AML-193 (cell line): ENCODE measurements at regions not wholly inside any gene's neighbourhood (a gene's known extent, or its start where the extent isn't known, plus 50 kb on each side); places are given as distances from the start of the nearest gene placed in this dataset.
"Not testable (repeated sequence)": the region's sequence is repeated elsewhere in the genome, so short reads cannot be mapped to it uniquely, and the experiment has no call there.

Experiments used
- DNase-seq, 2 experiments: peaks; one replicate each; lab custom pipeline; 2025; lab: John Stamatoyannopoulos, UW

DNA sequence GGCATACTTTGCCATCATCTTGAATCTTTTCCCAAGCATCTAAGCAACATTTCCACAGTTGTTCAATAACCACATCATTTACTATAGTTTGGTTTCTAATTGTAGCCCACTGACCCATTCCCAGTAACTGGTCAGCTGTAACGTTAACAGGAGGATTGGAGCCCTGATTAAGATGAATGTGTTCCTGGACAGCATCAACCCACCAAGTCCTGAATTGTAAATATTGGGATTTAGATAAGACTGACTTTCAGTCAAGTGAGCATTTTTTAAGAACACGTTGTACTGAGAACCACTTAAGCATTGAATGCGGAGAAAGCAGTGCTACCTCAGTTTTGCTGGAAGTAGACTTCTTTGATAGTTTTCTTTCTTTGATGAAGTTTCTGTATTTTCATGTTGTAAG is 53.3 kb upstream of the ARL4D start:
- DNase-seq: not testable (repeated sequence)

DNA sequence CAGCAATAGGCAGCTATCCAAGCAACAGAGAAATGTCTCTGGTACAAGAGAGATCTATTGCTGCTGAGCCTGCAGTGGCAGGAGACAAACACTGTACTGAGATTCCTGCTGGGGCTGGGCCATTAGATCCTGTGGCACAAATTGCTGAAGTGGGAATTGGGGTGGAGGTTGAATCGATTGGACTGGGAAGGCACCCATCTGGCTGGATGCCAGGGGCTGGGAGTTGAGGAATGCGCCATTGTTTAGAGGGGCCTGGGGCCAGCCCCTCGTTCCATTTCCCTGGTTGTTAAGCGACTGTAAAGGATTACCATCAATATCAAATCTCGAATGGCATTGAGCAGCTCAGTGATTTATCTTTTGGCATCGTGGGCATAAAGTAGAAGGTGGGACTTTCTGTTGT is 54.1 kb upstream of the ARL4D start:
- DNase-seq: no peak

DNA sequence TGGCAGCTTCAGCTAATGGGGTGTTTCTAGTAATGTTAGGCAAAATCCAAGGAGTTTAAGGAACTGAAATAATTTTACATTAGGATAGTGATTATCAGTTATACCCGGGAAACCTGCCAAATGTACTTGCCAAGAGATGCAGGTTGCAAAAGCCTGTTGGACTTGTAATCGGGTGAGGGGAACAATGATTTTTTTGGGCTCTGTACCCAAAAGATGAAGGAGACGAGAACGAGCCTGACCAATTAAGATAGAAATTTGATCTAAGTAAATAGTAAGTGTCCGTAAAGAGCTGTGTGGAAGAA is 56.3 kb upstream of the ARL4D start:
- no peak for DNase-seq

DNA sequence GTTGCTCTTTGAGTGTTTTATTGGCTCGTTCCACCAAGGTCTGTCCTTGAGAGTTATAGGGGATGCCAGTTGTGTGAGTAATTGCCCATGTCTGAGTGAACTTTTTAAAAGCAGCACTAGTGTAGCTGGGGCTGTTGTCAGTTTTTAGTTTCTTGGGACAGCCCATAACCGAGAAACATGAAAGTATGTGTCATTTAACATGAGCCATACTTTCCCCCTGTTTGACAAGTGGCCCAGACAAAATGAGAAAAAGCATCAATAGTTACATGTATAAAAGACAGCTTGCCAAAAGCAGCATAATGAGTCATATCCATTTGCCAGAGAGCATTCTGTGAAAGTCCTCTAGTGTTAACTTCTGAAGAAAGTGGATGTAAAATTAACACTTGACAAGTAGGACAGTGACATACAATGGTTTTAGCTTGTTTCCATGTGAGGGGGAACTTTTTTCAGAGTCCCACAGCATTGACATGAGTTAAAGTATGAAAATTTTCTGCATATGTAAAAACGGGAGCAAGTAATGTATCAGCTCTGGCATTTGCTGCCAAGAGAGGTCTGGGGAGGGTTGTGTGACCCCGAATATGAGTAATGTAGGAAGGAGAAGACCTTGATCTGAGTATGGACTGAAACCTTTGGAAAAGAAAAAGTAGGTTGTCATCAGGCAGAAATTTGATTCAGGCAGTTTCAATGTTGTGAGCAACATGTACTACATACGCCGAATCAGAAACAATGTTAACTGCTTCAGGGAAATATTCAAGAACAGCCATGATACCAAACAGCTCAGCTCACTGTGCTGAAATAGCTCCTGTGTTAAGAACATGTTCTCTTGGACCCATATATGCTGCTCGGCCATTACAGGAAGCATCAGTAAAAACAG is 56.8 kb upstream of the ARL4D start:
- DNase-seq: no peak

DNA sequence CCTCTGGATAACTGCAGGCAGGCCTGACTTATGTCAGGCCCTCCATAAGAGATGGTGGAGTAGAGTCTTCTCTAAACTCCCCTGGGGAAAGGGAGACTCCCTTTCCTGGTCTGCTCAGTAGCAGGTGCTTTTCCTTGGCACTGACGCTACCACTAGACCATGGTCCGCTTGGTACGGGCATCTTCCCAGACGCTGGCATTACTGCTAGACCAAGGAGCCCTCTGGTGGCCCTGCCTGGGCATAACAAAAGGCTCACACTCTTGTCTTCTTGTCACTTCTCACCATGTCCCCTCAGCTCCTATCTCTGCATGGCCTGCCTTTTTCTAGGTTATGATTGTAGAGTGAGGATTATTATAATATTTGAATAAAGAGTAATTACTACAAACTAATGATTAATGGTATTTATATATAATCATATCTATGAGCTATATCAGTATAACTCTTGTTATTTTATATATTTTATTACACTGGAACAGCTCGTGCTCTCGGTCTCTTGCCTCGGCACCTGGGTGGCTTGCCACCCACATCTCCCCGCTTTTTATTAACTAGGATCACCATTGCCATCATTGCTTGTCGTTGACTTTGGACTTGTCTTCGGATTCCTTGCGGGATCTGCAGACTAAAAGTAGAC is 59.8 kb upstream of the ARL4D start:
- peak; percentile 60 to 66 for DNase-seq

DNA sequence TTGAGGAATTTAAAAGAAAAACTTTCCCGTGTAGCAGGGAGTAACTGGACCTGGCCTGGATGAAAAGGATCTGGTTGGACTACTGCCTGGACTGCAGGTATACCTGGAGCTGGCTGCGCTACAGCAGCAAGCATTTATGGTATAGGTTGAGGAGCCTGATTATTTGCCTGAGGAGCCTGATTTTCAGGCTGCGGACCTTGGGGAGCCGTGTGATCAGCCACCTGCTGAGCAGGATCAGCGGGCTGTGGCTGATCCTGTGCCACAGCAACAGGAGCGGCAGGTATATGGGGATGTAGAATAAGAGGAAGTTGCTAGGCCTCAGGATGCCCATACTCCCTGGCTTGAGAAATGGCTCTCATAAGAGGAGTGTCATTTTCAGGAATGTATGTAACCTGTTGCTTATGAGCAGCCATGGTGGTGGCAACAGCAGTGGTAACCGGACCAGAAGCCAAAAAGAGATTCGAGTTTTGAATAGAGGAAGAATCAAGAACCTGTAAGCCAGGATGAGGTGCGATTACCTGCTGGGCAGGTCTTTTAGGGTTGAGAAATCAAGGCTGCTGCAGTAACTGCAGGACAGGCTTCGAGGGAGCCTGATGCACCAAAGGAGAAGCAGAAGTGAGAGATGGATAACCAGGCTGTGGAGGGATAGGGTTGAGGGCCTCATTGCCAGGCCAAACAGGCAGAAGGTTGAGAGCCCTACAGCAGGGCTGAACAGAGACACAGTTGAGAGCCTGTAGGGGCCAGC is 60.9 kb upstream of the ARL4D start:
- no peak for DNase-seq

DNA sequence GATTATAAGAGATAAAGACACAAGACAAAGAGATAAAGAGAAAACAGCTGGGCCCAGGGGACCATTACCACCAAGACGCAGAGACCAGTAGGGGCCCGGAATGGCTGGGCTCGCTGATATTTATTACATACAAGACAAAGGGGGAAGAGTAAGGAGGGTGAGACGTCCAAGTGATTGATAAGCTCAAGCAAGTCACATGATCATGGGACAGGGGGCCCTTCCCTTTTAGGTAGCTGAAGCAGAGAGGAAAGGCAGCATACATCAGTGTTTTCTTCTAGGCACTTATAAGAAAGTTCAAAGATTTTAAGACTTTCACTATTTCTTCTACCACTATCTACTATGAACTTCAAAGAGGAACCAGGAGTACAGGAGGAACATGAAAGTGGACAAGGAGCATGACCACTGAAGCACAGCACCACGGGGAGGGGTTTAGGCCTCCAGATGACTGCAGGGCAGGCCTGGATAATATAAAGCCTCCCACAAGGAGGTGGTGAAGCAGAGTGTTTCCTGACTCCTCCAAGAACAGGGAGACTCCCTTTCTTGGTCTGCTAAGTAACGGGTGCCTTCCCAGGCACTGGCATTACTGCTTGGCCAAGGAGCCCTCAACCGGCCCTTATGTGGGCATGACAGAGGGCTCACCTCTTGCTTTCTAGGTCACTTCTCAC is 63.9 kb upstream of the ARL4D start:
- DNase-seq: no peak

DNA sequence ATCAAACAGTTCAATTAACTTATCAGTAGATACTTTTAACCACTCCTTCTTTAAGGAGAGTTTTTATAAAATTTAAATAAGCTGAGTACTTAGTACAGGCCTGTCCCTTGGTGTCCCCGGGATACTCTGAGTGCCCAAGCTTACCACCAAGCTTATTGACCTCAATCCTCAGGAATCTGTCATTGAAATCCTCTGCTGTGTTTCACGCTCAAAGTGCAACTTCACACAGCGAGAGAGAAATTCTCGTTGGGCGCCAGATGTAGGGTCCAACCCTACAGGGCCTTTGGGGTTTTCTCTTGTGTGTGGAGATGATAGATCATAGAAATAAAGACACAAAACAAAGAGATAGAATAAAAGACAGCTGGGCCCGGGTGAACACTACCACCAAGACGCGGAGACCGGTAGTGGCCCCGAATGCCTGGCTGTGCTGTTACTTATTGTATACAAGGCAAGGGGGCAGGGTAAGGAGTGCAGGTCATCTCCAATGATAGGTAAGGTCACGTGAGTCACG is 65.3 kb upstream of the ARL4D start:
- no peak for DNase-seq

DNA sequence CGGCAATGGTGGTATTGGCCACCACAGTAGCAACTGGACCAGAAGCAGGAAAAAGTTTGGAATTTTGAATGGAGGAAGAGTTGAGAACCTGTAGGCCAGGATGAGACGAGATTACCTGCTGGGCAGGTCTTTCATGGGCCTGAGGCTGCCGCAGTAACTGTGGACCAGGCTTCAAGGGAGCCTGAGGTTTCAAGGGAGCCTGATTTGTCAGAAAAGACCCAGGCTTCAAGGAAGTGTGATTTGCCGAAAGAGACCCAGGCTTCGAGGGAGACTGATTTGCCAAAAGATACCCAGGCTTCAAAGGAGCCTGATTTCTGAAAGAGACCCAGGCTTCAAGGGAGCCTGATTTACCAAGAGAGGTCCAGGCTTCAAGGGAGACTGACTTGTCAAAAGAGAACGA is 66.6 kb upstream of the ARL4D start:
- no peak for DNase-seq

DNA sequence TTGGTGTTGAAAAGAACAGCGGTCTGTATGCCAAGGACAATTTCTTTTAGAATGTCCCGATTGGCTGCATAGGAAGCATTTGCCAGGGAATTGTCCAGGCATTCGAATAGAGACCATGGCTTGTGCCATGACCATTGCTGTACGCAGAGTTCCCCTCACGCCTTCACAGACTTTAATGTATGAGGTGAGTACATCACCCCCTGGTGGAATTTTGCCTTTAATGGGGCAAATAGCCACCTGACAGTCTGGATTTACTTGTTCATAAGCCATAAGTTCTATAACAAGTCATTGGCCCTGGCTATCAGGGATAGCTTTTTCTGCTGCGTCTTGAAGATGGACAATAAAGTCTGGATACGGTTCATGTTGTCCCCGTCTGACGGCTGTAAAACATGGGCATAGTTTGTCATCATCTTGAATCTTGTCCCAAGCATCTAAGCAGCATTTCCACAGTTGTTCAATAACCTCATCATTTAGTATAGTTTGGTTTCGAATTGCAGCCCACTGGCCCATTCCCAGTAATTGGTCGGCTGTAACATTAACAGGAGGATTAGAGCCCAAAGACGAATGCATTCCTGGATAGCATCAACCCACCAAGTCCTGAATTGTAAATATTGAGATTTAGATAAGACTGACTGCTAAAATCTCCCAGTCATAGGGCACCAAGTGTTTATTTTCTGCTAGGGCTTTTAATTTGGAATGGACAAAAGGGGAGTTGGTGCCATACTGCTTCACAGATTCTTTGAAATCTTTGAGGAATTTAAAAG is 67.7 kb upstream of the ARL4D start:
- DNase-seq: peak in 1 of 2 experiments; percentile 1

DNA sequence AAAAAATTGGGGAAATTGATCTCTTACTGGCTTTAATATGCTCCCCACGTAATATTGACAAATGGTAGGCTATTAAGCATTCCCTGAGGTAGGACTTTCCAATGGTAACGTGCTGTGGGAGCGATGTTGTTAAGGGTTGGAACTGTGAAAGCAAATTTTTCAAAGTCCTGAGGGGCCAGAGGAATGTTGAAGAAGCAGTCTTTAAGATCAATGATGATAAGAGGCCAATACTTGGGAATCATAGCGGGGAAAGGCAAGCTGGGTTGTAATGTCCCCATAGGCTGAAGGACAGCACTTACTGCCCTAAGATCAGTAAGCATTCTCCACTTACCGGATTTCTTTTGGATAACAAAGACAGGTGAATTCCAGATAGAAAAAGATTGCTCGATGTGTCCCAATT is 69.6 kb upstream of the ARL4D start:
- DNase-seq: no peak

DNA sequence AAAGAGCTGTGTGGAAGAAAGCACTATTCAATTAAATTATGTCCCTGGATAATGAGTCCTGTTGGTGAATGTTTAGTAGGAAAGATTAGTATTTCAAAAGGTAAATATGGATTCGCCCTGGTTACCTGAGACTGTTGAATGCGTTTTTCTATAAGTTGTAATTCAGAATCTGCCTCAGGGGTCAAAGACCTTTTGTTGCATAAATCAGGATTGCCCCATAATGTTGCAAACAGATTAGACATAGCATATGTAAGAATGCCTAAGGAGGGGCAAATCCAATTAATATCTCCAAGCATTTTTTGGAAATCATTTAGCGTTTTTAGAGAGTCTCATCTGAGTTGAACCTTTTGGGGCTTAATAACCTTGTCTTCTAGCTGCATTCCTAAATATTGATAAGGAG is 70.1 kb upstream of the ARL4D start:
- no peak for DNase-seq

DNA sequence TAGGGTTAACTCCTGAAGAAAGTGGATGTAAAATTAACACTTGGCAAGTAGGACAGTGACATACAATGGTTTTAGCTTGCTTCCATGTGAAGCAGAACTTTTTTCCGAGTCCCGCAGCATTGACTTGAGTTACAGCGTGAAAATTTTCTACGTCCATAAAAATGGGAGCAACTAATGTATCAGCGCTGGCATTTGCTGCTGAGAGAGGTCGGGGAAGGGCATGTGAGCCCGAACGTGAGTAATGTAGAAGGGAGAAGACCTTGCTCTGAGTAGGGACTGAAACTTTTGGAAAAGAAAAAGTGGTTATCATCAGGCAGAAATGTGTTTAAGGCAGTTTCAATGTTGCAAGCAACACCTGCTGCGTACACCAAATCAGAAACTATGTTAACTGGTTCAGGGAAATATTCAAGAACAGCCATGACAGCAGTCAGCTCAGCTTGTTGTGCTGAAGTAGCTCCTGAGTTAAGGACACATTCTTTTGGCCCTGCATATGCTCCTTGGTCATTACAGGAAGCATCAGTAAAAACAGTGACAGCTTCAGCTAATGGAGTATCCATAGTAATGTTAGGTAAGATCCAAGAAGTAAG is 70.9 kb upstream of the ARL4D start:
- no peak for DNase-seq

DNA sequence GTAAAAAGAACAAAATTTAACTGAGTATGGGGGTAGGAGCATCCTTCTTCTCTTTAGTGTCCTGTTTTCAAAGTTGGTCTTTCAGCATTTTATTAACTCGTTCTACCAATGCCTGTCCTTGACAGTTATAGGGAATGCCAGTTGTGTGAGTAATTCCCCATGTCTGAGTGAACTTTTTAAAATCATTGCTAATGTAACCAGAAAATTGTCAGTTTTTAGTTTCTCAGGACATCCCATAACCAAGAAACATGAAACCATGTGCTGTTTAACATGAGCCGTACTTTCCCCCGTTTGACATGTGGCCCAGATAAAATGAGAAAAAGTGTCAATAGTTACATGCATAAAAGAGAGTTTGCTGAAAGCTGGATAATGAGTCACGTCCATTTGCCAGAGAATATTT is 71.4 kb upstream of the ARL4D start:
- no peak for DNase-seq

DNA sequence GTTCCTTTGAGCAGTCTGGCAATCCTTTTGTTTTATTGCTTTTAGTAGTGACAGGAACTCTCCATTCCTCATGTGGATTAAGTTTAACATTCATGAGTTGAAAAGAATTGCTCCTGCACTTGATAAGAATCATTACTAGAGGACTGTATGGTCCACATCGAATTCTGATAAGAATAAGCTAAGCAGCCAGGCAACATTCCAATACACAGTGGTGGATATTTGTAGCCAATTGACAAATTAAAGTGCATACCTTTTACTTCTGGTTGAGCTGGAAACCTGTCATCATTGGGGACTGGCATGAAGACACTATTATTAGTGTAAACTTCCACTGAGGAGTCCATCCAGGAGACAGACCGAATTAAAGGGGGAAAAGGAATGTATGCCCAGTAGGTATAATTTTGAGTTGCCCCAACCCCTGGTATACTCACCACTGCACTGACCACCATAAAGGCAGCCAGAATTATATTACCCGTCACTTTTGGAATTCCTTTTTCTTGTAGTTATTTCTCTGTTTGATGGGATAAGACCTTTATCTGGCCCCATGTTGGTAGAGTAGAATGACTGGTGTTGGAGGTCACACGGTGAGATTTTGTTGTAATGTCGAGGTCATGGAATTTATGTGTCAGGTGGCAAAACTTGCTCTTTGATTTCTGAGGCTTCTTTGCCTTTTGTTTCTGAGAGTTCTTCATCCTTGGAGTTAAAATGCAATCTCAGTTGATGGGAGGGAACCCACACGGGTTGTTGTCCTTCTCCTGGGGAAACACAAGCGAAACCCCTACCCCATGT is 72.1 kb upstream of the ARL4D start:
- no peak for DNase-seq

DNA sequence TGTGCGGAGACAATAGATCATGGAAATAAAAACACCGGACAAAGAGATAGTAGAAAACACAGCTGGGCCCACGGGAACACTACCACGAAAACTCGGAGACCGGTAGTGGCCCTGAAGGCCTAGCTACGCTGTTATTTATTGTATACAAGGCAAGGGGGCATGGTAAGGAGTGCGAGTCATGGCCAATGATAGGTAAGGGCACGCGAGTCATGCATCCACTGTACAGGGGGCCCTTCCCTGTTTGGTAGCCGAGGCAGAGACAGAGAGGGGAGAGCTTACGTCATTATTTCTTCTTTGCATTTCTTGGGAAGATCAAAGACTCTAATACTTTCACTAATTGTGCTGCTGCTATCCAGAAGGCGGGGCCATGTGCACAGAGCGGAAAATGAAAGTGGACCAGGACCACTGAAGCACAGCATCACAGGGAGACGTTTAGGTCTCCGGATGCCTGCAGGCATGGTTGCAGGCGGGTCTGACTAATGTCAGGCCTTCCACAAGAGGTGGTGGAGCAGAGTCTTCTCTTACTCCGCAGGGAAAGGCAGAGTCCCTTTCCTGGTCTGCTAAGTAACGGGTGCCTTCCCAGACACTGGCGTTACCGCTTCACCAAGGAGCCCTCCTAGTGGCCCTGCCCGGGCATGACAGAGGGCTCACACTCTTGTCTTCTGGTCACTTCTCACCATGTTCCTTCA is 74.4 kb upstream of the ARL4D start:
- no peak for DNase-seq

DNA sequence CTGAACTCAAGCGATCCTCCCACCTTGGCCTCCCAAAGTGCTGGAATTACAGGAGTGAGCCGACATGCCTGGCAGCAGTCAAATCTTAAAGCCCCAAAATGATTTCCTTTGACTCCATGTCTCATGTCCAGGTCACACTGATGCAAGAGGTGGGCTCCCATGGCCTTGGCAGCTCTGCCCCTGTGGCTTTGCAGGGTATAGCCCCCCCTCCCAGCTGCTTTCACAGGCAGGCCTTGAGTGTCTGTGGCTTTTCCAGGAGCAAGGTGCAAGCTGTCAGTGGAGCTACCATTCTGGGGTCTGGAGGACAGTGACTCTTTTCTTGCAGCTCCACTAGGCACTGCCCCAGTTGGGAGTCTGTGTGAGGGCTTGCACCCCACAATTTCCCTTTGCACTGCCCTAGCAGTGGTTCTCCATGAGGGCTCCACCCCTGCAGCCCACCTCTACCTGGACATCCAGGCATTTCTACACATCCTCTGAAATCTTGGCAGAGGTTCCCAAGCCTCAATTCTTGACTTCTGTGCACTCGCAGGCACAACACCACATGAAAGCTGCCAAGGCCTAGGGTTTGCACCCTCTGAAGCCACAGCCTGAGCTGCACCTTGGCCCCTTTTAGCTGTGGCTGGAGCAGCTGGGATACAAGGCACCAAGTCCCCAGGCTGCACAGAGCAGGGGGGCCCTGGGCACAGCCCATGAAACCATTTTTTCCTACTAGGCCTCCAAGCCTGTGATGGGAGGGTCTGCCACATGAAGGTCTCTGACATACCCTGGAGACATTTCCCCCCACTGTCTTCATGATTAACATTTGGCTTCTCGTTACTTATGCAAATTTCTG is 79.3 kb upstream of the ARL4D start:
- no peak for DNase-seq

DNA sequence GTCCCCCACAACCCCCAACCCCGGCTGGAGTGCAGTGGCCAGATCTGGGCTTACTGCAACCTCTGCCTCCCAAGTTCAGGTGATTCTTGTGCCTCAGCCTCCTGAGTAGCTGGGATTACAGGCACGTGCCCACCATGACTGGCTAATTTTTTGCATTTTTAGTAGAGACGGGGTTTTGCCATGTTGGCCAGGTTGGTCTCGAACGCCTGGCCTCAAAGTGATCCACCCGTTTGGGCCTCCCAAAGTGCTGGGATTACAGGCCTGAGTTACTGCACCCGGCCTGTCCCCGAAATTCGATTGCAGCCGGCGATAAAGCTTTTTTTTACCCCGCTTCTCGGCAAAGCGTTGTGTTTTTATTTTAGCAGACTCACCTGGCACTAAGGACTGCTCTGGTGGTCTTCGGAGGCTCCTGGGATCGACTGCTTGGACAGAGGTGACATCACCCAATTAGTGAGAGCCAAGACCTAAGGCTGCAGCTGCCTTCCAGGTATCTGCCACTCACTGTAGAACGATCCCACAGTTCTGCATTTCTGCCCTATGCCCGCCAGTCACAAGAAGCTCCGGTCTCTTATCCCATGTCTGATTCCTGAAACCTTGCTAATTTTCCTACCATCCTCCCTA is 82.2 kb upstream of the ARL4D start:
- DNase-seq: no peak
